HG02973 (cell line): ENCODE measurements at regions not wholly inside any gene's neighbourhood (a gene's known extent, or its start where the extent isn't known, plus 50 kb on each side); places are given as distances from the start of the nearest gene placed in this dataset.
"Not testable (repeated sequence)": the region's sequence is repeated elsewhere in the genome, so short reads cannot be mapped to it uniquely, and the experiment has no call there.

Experiments used
- ATAC-seq: cut with Tn5 transposase; IDR thresholded peaks from one replicate; pipeline ENCODE4 v1.9.1; 2021; ENCODE audit warnings: moderate library complexity; ENCODE audit not compliant: unreplicated experiment

DNA sequence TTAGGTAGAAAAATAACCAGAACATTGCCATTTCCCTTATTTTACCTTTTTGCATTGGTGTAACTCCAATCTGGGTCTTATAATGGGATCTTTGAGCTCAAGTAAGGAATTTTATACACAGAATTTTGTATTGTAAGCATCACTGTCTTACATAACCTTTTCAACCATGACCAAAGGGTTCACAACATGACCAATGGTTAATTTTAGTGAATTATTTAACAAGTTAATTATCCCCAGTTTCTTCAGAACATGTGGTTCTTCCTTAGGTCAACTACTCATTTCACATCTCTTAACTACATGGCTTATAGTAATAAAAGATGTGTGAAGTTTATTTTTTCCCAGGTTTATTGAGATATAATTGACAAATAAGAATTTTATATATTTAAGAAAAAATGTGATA lies 74.2 kb upstream of the RHOBTB1 start:
- ATAC-seq, result no peak

DNA sequence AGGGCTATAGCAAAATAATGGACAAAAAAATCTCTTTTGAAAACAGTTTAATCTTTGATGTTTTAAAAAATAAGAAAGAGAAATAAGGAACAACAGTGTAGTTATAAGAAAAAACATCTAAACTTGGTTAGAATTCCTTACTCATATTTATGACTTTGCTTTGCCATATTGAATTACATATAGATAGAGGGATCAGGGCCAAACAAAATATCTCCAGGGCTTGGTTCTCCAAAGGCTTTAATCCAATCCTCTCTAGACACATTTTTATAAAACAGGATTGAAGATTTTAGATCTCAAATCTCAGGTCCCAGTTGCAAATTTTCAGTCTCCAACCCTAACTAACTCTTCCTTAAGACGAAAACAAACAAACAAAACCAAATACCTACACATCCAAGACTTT lies 72.6 kb upstream of the RHOBTB1 start:
- no peak for ATAC-seq

DNA sequence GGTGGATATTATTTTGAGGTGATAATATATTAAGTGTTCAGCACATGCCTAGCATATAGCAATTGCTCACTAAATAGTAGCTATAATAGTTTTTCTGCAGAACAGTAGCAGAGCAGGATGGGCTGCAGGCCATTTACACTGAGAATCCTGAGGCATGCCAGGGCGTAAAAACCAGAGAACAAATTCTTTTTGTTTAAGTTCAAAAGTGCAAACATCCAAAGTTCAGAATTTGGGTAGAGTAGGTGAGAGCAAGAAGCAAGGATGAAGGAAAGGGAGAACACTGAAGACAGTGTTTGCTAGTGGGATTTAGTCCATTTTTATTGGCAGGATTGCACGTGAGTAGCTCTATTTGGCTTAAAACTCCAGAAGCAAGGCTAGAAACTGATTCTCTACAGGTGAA lies 72.0 kb upstream of the RHOBTB1 start:
- no peak for ATAC-seq

DNA sequence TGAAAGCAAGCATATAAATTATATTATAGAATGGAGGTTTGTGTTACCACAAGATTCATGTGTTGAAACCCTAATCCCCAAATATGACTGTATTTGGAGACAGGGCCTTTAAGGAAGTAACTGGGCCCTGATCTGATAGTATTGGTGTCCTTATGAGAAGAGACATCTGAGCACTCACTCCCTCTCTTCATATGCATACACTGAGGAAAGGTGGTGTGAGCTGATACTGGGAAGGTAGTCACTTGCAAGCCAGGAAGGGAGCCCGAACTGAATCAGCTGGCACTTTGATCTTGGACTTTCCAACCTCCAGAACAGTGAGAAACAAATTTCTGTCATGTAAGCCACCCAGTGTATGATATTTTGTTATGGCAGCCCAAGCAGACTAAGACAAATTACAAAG lies 66.9 kb upstream of the RHOBTB1 start:
- ATAC-seq, result no peak

DNA sequence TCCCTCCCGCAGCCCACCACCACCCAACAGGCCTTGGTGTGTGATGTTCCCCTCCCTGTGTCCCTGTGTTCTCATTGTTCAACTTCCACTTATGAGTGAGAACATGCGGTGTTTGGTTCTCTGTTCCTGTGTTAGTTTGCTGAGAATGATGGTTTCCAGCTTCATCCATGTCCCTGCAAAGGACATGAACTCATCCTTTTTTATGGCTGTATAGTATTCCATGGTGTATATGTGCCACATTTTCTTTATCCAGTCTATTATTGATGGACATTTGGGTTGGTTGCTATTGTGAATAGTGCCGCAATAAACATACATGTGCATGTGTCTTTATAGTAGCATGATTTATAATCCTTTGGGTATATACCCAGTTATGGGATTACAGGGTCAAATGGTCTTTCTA lies 59.1 kb upstream of the RHOBTB1 start:
- ATAC-seq, result not testable (repeated sequence)

DNA sequence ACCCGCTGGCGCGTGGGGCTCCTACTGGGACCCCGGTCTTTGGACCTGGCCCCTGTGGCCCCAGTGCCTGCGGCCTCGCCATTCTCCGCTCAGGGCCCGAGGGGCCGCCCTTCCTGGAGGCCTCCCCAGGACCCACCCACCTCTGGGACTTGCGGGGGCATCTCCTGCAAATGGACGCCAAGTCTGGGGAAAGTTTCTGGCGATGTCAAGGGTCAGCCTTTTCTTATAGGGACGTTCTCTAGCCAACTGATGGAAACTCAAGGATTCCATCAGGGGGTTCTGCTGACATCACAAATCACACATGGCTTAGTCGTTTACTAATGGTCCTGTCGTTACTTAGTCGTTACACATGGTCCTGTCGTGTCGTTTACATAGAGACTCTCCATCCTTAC lies 57.7 kb upstream of the RHOBTB1 start:
- ATAC-seq, result no peak

DNA sequence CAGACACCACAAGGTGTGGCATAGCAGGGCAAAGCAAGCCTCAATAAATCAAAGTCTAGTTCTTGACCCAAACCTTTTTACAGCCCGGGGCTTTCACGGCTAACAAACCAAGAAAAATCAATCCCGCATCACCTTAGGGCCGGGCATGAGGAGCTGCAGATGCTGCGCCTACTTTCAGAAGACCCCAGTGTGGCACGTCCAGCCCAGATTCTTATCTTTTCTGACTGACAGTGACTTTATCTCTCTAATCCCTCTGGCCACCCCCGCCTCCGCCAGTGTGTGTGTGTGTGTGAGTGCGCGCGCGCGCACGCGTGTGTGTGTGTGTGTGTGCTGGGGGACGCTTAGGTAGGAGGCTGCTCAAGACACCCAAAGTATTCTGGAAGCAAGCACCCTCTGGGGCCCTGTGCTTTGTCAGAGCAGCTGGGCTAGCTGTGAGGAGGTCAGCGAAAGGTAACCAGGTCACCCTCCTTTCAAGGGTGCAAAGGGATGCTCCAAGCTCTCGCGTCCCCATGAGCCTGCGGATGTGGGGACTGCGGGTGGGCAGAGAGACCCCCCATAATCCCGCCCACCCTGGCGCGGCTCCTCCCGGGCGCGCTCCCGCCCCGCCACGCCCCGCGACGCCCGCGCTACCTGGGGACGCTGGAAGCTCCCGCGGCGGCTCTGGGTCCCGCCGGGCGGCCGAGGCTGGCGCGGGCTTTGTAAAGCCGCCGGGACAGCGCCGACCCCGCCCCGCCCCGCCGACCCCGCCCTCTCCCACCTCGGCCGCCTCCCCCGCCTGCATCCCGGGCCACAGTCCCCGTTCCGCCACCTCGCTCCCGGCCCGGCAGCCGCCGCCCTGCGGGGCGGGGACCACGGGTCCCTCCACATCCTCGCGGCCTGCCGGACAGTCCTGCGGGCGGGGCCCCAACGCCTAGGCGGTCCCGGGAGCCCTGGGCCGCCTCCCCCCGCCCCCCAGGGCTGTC lies 57.1 kb upstream of the RHOBTB1 start:
- ATAC-seq, result no peak

DNA sequence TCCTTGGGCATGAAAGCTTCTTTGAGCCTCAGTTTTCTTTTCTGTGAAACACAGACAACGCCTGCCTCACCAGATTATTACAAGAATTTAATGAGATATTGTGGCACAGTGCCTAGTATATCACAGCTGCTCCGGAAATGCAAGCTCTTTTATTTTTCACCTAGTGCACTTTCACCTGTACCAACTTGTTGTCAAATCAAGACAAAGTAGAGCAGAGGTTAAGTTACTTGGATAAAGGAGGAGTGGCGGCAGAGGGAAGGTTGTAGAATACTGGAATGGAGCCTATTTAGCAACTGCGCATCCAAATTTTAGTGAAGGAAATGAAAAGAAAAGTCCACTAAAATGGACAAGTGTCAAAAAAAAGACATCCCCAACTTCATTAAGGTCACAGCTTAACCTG lies 54.9 kb upstream of the RHOBTB1 start:
- ATAC-seq, result no peak

DNA sequence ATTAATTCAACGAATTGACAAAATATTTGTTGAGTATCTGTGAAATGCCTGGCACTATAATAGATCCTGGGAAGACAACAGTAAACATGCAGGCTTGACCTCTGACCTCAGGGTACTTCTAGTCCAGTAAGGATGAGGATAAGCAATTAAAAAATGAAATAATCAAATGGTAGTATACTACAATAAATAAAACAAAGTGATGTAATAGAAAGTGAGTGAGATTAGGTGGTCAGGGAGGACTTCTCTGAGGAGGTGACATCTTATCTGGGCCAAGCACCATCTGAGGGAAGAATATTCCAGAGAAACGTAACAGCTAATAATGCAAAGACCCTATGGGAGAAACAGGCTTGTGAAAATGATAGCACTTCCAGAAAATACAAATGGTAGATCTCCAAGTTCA lies 50.1 kb upstream of the RHOBTB1 start:
- no peak for ATAC-seq
